HEK293 (cell line): ENCODE measurements at regions not wholly inside any gene's neighbourhood (a gene's known extent, or its start where the extent isn't known, plus 50 kb on each side); places are given as distances from the start of the nearest gene placed in this dataset.
A peak's percentile ranks its signal among the peaks of the same experiment; 100 is the strongest.

Source experiments
- CTCF ChIA-PET: fragments of 350-600 bp; formaldehyde crosslinking; extraction: SDS; loops from one replicate; lab custom pipeline; 2021; ENCODE audit warnings: antibody characterized with exemption; lab: Yijun Ruan, JAX
- POLR2A ChIA-PET: fragments of 300-600 bp; formaldehyde crosslinking; extraction: SDS; loops from one replicate; lab custom pipeline; 2020; ENCODE audit warnings: antibody characterized with exemption, inconsistent platforms; lab: Yijun Ruan, JAX
- H3K27ac ChIP-seq: fragments of 200-500 bp; sonication (Bioruptor generic); 2 replicates; pipeline ENCODE4 v1.5.1; 2014; ENCODE audit warnings: low read depth, low read length, control low read depth, inconsistent platforms; ENCODE audit errors: extremely low read depth
- H3K36me3 ChIP-seq, 2 experiments: fragments of 200-500 bp in 1 of 2; sonication (Bioruptor generic) in 1 of 2; 1 replicate in 1 of 2; 2 replicates in 1 of 2; pipeline ENCODE4 v1.5.1; 2014 to 2017; ENCODE audit warnings: inconsistent platforms in 2 of 2, low read length in 2 of 2; ENCODE audit not compliant: control insufficient read depth in 2 of 2, insufficient read depth in 1 of 2
- H3K4me1 ChIP-seq: fragments of 200-500 bp; sonication (Bioruptor generic); 2 replicates; pipeline ENCODE4 v1.5.1; 2014; ENCODE audit warnings: mild to moderate bottlenecking, low read length, inconsistent platforms; ENCODE audit not compliant: control insufficient read depth, insufficient read depth
- H3K4me3 ChIP-seq: 2 replicates; pipeline ENCODE4 v1.5.1; 2011; ENCODE audit warnings: low read depth, mild to moderate bottlenecking, control low read depth, low read length, moderate library complexity
- H3K9me3 ChIP-seq: fragments of 200-500 bp; sonication (Bioruptor generic); 2 replicates; pipeline ENCODE4 v1.5.1; 2014; ENCODE audit warnings: low read depth, low read length, inconsistent platforms; ENCODE audit not compliant: control insufficient read depth, insufficient read depth
- GFI1B ChIP-seq: fragments of 450-650 bp; formaldehyde crosslinking; IDR thresholded peaks from 2 replicates; pipeline ENCODE4 v1.5.1; 2016; ENCODE audit warnings: missing biosample characterization, missing genetic modification characterization
- HOXD13 ChIP-seq: sonication (generic); formaldehyde crosslinking; IDR thresholded peaks from 2 replicates; pipeline ENCODE4 v1.8.0; 2022; ENCODE audit warnings: missing genetic modification reagents, borderline replicate concordance
- KLF16 ChIP-seq: fragments of 450-650 bp; formaldehyde crosslinking; IDR thresholded peaks from 2 replicates; pipeline ENCODE4 v1.5.1; 2017; ENCODE audit warnings: missing biosample characterization, missing genetic modification characterization
- PATZ1 ChIP-seq: fragments of 450-650 bp; formaldehyde crosslinking; IDR thresholded peaks from 2 replicates; pipeline ENCODE4 v1.5.1; 2016; ENCODE audit warnings: missing biosample characterization, missing genetic modification characterization
- PRDM6 ChIP-seq: fragments of 450-650 bp; formaldehyde crosslinking; IDR thresholded peaks from 2 replicates; pipeline ENCODE4 v1.5.1; 2017; ENCODE audit warnings: missing biosample characterization, missing genetic modification characterization
- RBAK ChIP-seq: fragments of 450-650 bp; formaldehyde crosslinking; IDR thresholded peaks from 2 replicates; pipeline ENCODE4 v1.5.1; 2016; ENCODE audit warnings: missing biosample characterization, missing genetic modification characterization
- SP7 ChIP-seq: fragments of 450-650 bp; formaldehyde crosslinking; IDR thresholded peaks from 2 replicates; pipeline ENCODE4 v1.5.1; 2016; ENCODE audit warnings: missing biosample characterization, missing genetic modification characterization
- YY2 ChIP-seq: fragments of 450-650 bp; formaldehyde crosslinking; IDR thresholded peaks from 2 replicates; pipeline ENCODE4 v1.5.1; 2016; ENCODE audit warnings: missing biosample characterization, missing genetic modification characterization
- ZBTB21 ChIP-seq: fragments of 450-650 bp; formaldehyde crosslinking; IDR thresholded peaks from 2 replicates; pipeline ENCODE4 v1.5.1; 2017; ENCODE audit warnings: missing biosample characterization, missing genetic modification characterization
- ZBTB7A ChIP-seq: fragments of 450-650 bp; formaldehyde crosslinking; IDR thresholded peaks from 2 replicates; pipeline ENCODE4 v1.5.1; 2016; ENCODE audit warnings: low read depth, missing biosample characterization, missing genetic modification characterization
- ZEB2 ChIP-seq: fragments of 450-650 bp; formaldehyde crosslinking; IDR thresholded peaks from 2 replicates; pipeline ENCODE4 v1.5.1; 2016; ENCODE audit warnings: missing biosample characterization, missing genetic modification characterization
- ZFP3 ChIP-seq: fragments of 450-650 bp; formaldehyde crosslinking; IDR thresholded peaks from 2 replicates; pipeline ENCODE4 v1.5.1; 2016; ENCODE audit warnings: low read depth, missing biosample characterization, missing genetic modification characterization
- ZNF175 ChIP-seq: fragments of 450-650 bp; formaldehyde crosslinking; IDR thresholded peaks from 2 replicates; pipeline ENCODE4 v1.5.1; 2016; ENCODE audit warnings: missing biosample characterization, missing genetic modification characterization
- ZNF214 ChIP-seq: fragments of 450-650 bp; formaldehyde crosslinking; IDR thresholded peaks from 2 replicates; pipeline ENCODE4 v1.5.1; 2017; ENCODE audit warnings: missing biosample characterization, mild to moderate bottlenecking, missing genetic modification characterization, borderline replicate concordance
- ZNF239 ChIP-seq: fragments of 450-650 bp; formaldehyde crosslinking; IDR thresholded peaks from 2 replicates; pipeline ENCODE4 v1.5.1; 2016; ENCODE audit warnings: missing biosample characterization, missing genetic modification characterization
- ZNF292 ChIP-seq: fragments of 450-650 bp; formaldehyde crosslinking; IDR thresholded peaks from 2 replicates; pipeline ENCODE4 v1.5.1; 2016; ENCODE audit warnings: low read depth, missing biosample characterization, missing genetic modification characterization, borderline replicate concordance
- ZNF324 ChIP-seq: fragments of 450-650 bp; formaldehyde crosslinking; IDR thresholded peaks from 2 replicates; pipeline ENCODE4 v1.5.1; 2016; ENCODE audit warnings: missing biosample characterization, missing genetic modification characterization
- ZNF404 ChIP-seq: fragments of 450-650 bp; formaldehyde crosslinking; IDR thresholded peaks from 2 replicates; pipeline ENCODE4 v1.5.1; 2017; ENCODE audit warnings: missing biosample characterization, missing genetic modification characterization
- ZNF548 ChIP-seq: fragments of 450-650 bp; formaldehyde crosslinking; IDR thresholded peaks from 2 replicates; pipeline ENCODE4 v1.5.1; 2016; ENCODE audit warnings: missing biosample characterization, missing genetic modification characterization
- ZNF580 ChIP-seq: fragments of 450-650 bp; formaldehyde crosslinking; IDR thresholded peaks from 2 replicates; pipeline ENCODE4 v1.5.1; 2016; ENCODE audit warnings: missing biosample characterization, missing genetic modification characterization
- ZNF624 ChIP-seq: fragments of 450-650 bp; formaldehyde crosslinking; IDR thresholded peaks from 2 replicates; pipeline ENCODE4 v1.5.1; 2017; ENCODE audit warnings: missing biosample characterization, missing genetic modification characterization
- ZNF777 ChIP-seq: fragments of 450-650 bp; formaldehyde crosslinking; IDR thresholded peaks from 2 replicates; pipeline ENCODE4 v1.5.1; 2017; ENCODE audit warnings: missing biosample characterization, missing genetic modification characterization, borderline replicate concordance
- ZSCAN30 ChIP-seq: fragments of 450-650 bp; IDR thresholded peaks from 2 replicates; pipeline ENCODE4 v1.5.1; 2018; ENCODE audit warnings: missing biosample characterization, mild to moderate bottlenecking, missing genetic modification characterization, moderate library complexity
- ZSCAN5A ChIP-seq: fragments of 450-650 bp; formaldehyde crosslinking; IDR thresholded peaks from 2 replicates; pipeline ENCODE4 v1.5.1; 2016; ENCODE audit warnings: missing biosample characterization, missing genetic modification characterization

GRCh38 chr16:51391798-51392511, 240.9 kb upstream of the SALL1 start (continued):
- TF ChIP-seq ZSCAN5A (tag by site-specific recombination): no peak
- no peak for TF ChIP-seq HOXD13 (CRISPR knock-in tag)
- no peak for TF ChIP-seq ZEB2 (tag by site-specific recombination)
- no peak for TF ChIP-seq ZNF777

- CTCF ChIA-PET: interaction anchor here (0.6 kb wide), 1 partner anchor 105 kb away, joined by 3 read pairs; no protein-coding TSS in a partner anchor
- H3K4me3 ChIP-seq: no peak overlapping the region
- POLR2A ChIA-PET: no interaction called here
These were observed 239.8 kb upstream of the SALL1 start for GRCh38 chr16:51390877-51391276.

GRCh38 chr16:51389881-51390280, 238.8 kb upstream of the SALL1 start:
- CTCF ChIA-PET: no interaction called here
- Histone ChIP-seq H3K36me3 (no peaks in the 10 kb centered on the region), H3K4me3 (no peak overlapping the region), H3K27ac (no peak overlapping the region), H3K9me3 (no peaks in the 10 kb centered on the region), H3K4me1 (peaks cover 4% of the 10 kb centered on the region; the same call in 1 of the 2 replicates)
- TF ChIP-seq ZNF292 (tag by site-specific recombination): no peak
- no peak for TF ChIP-seq ZNF214 (tag by site-specific recombination)
- peak; percentile 24; the same call in 1 of the 2 replicates for TF ChIP-seq ZNF548 (tag by site-specific recombination)
- TF ChIP-seq KLF16: no peak
- TF ChIP-seq HOXD13 (CRISPR knock-in tag): no peak
- TF ChIP-seq ZNF404 (tag by site-specific recombination): no peak
- no peak for TF ChIP-seq PRDM6 (tag by site-specific recombination)
- POLR2A ChIA-PET: no interaction called here

More at GRCh38 chr16:51390877-51391276, 239.8 kb upstream of the SALL1 start:
- H3K4me1 ChIP-seq: peaks cover 4% of the 10 kb centered on the region; the same call in 1 of the 2 replicates
- H3K9me3 ChIP-seq: no peaks in the 10 kb centered on the region
- TF ChIP-seq SP7 (tag by site-specific recombination) (no peak), ZNF624 (tag by site-specific recombination) (no peak), RBAK (tag by site-specific recombination) (no peak), GFI1B (tag by site-specific recombination) (no peak), ZBTB7A (no peak), PATZ1 (tag by site-specific recombination) (no peak), ZNF214 (tag by site-specific recombination) (no peak), ZSCAN30 (tag by site-specific recombination) (no peak), ZNF580 (no peak), ZBTB21 (tag by site-specific recombination) (no peak), YY2 (tag by site-specific recombination) (no peak), ZNF324 (tag by site-specific recombination) (no peak), ZFP3 (no peak), ZNF175 (no peak), ZNF239 (tag by site-specific recombination) (no peak)
- H3K27ac ChIP-seq: no peak overlapping the region
- no peaks in the 10 kb centered on the region for H3K36me3 ChIP-seq
